AG09319 (cell line): ENCODE measurements at regions not wholly inside any gene's neighbourhood (a gene's known extent, or its start where the extent isn't known, plus 50 kb on each side); places are given as distances from the start of the nearest gene placed in this dataset.

Experiments used
- DNase-seq: peaks from one replicate; pipeline ENCODE4 v3.0.0-alpha.2; 2010; ENCODE audit warnings: low read depth; ENCODE audit errors: extremely low read depth
- TF ChIP-seq, protein P1 (sequence below): IDR thresholded peaks from 2 replicates; pipeline ENCODE4 v1.5.1; 2011; ENCODE audit warnings: low read depth, mild to moderate bottlenecking, inconsistent platforms, low read length, moderate library complexity

DNA sequence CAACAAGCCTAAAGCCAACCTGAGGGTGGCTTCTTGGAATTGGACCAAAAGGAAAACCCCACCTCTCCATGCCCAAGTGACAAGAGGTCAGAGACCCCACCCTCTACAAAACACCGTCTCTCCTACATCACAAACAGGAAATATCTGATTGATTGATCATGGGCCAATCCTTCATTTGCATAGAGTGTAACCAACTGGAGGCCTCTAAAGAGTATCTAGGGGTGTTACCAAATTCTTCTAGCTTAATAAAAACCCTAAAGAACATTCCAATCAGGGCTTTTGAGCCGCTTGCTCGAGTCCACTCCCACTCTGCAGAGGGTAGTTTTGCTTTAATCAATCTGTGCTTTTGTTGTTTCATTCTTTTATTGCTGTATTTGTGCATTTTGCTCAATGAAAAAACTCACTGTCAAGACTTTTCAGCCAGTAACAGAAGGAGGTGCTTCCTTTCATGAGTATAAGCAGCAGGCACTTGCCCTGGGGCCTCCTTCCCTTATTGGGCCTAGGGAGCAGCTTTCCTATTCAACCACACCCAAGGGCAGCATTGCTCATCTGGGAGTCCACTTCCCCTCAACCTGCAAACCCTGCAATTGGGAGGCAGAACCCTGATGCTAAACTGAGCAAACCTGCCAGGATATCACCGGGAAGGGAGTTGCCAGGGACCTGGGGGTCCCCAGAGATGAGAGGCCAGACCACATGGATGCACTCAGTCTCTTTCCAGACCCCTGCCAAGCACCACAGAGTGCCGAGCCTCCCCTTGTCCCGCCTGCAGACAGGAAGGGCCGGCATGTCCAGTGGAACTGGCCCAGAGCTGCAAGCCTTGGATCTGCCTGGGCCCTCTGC is 154.3 kb upstream of the VSTM2B start:
- no peak for DNase-seq
- TF ChIP-seq, protein P1, sequence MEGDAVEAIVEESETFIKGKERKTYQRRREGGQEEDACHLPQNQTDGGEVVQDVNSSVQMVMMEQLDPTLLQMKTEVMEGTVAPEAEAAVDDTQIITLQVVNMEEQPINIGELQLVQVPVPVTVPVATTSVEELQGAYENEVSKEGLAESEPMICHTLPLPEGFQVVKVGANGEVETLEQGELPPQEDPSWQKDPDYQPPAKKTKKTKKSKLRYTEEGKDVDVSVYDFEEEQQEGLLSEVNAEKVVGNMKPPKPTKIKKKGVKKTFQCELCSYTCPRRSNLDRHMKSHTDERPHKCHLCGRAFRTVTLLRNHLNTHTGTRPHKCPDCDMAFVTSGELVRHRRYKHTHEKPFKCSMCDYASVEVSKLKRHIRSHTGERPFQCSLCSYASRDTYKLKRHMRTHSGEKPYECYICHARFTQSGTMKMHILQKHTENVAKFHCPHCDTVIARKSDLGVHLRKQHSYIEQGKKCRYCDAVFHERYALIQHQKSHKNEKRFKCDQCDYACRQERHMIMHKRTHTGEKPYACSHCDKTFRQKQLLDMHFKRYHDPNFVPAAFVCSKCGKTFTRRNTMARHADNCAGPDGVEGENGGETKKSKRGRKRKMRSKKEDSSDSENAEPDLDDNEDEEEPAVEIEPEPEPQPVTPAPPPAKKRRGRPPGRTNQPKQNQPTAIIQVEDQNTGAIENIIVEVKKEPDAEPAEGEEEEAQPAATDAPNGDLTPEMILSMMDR: no peak

DNA sequence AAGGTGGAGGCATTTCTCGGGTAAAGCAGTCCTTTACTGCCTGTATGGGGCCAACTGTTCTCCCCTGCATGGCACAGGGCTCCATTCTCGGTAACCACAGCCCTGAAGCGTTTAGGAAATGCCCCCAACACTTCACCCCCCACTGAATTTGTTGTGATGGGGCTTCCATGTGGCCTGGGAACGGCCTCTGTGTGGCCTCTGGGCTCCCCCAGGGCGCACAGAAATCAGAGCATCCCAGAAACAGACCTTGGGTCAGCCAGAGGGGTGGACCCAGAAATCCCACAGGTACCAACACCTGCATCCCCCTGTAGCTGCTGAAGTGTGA is 153.7 kb upstream of the VSTM2B start:
- DNase-seq: no peak
- TF ChIP-seq, protein P1: no peak

DNA sequence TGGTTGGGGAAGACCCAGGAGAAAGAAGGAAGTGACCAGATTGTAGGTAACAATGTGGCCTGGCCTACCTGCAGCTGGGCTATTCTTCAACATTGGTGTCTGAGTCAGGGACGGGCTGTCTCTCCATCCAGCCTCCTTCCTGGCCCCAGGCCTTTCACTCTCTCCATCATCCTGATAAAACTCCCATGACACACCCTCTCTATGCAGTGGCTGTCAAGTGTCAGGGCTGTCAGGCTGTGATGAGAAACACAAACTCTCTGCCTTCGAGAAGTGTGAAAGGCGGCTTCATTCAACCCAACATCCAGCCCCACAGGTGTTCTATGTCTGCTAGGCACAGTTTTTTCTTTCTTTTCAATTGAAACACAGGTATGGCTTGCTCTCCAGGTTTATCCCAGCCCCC is 153.3 kb upstream of the VSTM2B start:
- DNase-seq: no peak
- TF ChIP-seq, protein P1: no peak

DNA sequence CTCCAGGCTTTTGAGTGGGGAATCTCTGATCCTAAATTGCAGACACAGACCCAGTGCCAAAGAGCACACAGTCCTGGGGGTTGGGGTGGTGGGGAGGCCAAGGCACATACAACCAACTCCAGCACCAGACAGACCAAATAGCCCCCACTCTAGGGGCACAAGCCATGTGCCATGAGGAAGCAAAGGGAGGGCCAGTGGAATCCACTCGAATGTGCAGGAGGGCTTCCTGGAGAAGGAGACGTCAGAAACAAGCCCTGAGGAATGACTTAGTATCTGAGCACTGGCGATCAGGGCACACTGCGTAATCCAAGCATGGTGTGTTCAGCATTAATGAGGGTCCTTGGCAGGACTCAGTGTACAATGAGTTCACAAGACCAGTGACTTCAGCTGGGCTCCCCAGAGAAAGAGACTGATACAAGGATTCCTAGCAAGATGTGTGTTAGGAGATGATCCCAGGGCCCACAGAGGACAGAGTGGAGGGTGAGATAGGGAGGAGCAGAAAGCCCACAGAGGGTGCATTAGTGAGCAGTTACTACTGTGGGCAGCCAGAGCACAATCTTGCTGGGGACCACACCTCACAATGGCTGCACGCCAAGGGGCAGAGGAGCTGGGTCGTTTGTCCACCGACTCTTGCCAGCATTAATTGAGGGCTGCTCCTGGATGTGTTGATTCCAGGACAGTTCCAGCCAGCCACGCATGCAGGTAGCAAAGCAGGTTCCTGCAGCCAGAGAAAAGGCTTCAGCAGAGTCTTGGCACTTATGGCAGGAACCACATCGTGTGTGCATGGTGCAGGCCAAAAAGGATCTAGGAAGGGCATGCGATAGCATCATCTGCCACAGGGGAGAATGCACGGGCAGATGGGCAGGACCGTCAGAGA is 152.6 kb upstream of the VSTM2B start:
- TF ChIP-seq, protein P1: no peak
- DNase-seq: no peak

DNA sequence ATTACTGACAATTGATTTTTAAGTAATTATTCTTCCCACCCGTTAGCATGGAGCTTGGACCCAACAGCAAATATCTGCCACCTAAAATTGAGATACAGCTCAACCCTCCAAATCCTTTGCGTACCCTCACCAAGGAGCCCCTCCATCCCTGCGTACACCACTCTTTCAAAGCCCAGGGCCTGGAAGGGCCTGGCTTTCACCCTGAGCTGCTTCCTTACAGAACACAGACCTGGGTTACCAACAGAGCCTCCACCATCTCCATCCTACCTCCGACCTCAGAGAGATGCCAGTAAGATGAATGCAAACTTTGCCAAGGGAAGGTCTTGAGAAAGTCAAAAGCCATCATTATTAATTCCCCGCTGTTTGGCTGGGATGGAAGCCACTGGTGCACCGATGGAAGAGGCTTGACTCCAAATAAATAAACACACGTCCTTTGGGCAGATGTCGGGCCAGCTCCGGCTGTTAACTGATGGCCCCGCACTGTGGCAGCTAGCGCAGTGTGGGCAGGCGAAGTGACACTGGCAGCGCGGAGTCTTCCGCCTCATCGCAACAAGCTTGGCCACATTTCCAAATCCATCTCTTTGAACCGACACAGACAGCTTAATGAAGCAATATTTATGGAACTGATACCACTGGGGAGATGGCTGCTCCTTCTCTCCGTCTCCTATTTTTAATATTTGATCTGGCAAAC is 150.2 kb upstream of the VSTM2B start:
- no peak for DNase-seq

DNA sequence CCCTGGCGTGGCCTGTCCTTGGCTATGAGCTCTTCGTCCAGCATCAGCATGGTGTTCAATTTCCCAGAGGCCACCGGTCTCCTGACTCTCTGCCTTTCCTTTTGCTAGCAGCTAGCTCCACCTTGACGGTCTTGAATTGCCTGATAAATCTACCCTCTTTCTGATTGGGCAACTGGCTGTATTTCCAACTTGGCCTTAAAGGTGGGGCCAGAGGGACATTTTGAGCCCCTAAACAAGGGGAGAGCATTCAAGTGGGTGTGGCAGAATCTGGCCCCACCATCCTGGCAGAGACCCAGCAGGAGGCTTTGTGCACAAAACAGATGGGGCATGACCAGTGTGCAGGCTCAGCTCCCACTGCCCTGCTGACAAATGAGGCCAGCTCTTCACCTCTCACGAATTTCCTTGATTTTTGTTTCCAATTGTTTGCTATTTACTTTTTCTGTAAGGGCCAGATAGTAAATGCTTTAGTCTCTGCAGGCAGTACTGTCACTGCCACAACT is 148.9 kb upstream of the VSTM2B start:
- TF ChIP-seq, protein P1: no peak
- DNase-seq: no peak

More for the DNA sequence above, 150.2 kb upstream of the VSTM2B start:
- TF ChIP-seq, protein P1: no peak
